ENCODE measurements at regions not wholly inside any gene's neighbourhood (a gene's known extent, or its start where the extent isn't known, plus 50 kb on each side); places are given as distances from the start of the nearest gene placed in this dataset.

- TF ChIP-seq ZNF274 (IDR thresholded peaks at IDR 0.05; ENCODE audit: borderline replicate concordance, extremely low read depth, low read length) (no peak), SP4 (IDR thresholded peaks at IDR 0.05; ENCODE audit: low read length) (no peak), CTBP2 (IDR thresholded peaks at IDR 0.05; ENCODE audit: borderline replicate concordance, insufficient read depth, insufficient read length, low read length) (no peak), KDM1A (IDR thresholded peaks at IDR 0.05; ENCODE audit: borderline replicate concordance, low read length) (no peak), PHF8 (conservative IDR thresholded peaks at IDR 0.05; ENCODE audit: low read depth, low read length) (no peak), SAP30 (IDR thresholded peaks at IDR 0.05; ENCODE audit: insufficient read depth, insufficient replicate concordance, low read length) (no peak)
Observed at GRCh38 chr11:71201231-71201630, 51.1 kb downstream of the SHANK2 start (continued).

Data from H1 (cell line).